IMR-90 (cell line): ENCODE measurements at regions not wholly inside any gene's neighbourhood (a gene's known extent, or its start where the extent isn't known, plus 50 kb on each side); places are given as distances from the start of the nearest gene placed in this dataset.

Experiments used
- ATAC-seq: fragments of 200-7000 bp; cut with Tn5 transposase; 2 replicates; pipeline ENCODE4 v1.9.1; 2020; ENCODE audit warnings: low read depth, mild to moderate bottlenecking, moderate library complexity
- BruUV-seq: library from RNA; stranded (reverse); fragments of 400-500 nt; replicated peaks from 2 replicates; lab custom pipeline; 2021; lab: Mats Ljungman, UMichigan
- CTCF ChIA-PET: fragments of 300-600 bp; formaldehyde crosslinking; extraction: SDS; loops from one replicate; lab custom pipeline; 2021; ENCODE audit warnings: antibody characterized with exemption; lab: Yijun Ruan, JAX
- POLR2A ChIA-PET: fragments of 300-600 bp; sonication (Branson Sonifier 250); formaldehyde crosslinking; loops from one replicate; lab custom pipeline; 2022; ENCODE audit warnings: antibody characterized with exemption; ENCODE audit not compliant: unreplicated experiment; lab: Charles Lee
- DNase-seq: peaks from one replicate; pipeline ENCODE4 v3.0.0; 2013
- H2AFZ ChIP-seq: replicated peaks from 2 replicates; pipeline ENCODE3; 2013; ENCODE audit warnings: low read length, mild to moderate bottlenecking; ENCODE audit not compliant: poor library complexity
- H2AK5ac ChIP-seq: 2 replicates; pipeline ENCODE4 v1.6.1; 2013; ENCODE audit warnings: low read depth, low read length, inconsistent platforms
- H2AK9ac ChIP-seq: replicated peaks from 2 replicates; pipeline ENCODE3; 2013; ENCODE audit warnings: mild to moderate bottlenecking, low read depth, low read length, moderate library complexity; ENCODE audit not compliant: poor library complexity
- H2BK120ac ChIP-seq: 2 replicates; pipeline ENCODE4 v1.6.1; 2013; ENCODE audit warnings: low read depth, low read length, inconsistent platforms
- H2BK15ac ChIP-seq: 3 replicates; pipeline ENCODE4 v1.6.1; 2013; ENCODE audit warnings: low read depth, low read length, inconsistent platforms
- H2BK20ac ChIP-seq: 2 replicates; pipeline ENCODE4 v1.6.1; 2013; ENCODE audit warnings: low read depth, mild to moderate bottlenecking, inconsistent platforms, low read length, moderate library complexity
- H2BK5ac ChIP-seq: 2 replicates; pipeline ENCODE4 v1.6.1; 2013; ENCODE audit warnings: mild to moderate bottlenecking, low read depth, low read length, inconsistent platforms; ENCODE audit not compliant: poor library complexity, severe bottlenecking
- H3K14ac ChIP-seq: replicated peaks from 2 replicates; pipeline ENCODE4 v1.6.1; 2013; ENCODE audit warnings: low read depth, low read length, inconsistent platforms
- H3K18ac ChIP-seq: 2 replicates; pipeline ENCODE4 v1.6.1; 2013; ENCODE audit warnings: low read depth, low read length, control low read depth
- H3K23ac ChIP-seq: 2 replicates; pipeline ENCODE4 v1.6.1; 2013; ENCODE audit warnings: low read depth, low read length, inconsistent platforms
- H3K27ac ChIP-seq: 2 replicates; pipeline ENCODE4 v1.5.1; 2013; ENCODE audit warnings: mild to moderate bottlenecking, control low read depth, low read length; ENCODE audit not compliant: insufficient read depth
- H3K27me3 ChIP-seq: 2 replicates; pipeline ENCODE4 v1.6.1; 2013; ENCODE audit warnings: low read length; ENCODE audit not compliant: control insufficient read depth, insufficient read depth
- H3K36me3 ChIP-seq: 2 replicates; pipeline ENCODE4 v1.6.1; 2013; ENCODE audit warnings: low read length, mixed read lengths; ENCODE audit not compliant: control insufficient read depth, insufficient read depth
- H3K4ac ChIP-seq: 2 replicates; pipeline ENCODE4 v1.6.1; 2013; ENCODE audit warnings: low read depth, low read length, inconsistent platforms
- H3K4me1 ChIP-seq: 2 replicates; pipeline ENCODE4 v1.6.1; 2013; ENCODE audit warnings: low read length, mixed read lengths; ENCODE audit not compliant: control insufficient read depth, insufficient read depth
- H3K4me2 ChIP-seq: 2 replicates; pipeline ENCODE4 v1.6.1; 2013; ENCODE audit warnings: low read depth, mild to moderate bottlenecking, control low read depth, low read length, moderate library complexity
- H3K4me3 ChIP-seq: 2 replicates; pipeline ENCODE4 v1.5.1; 2013; ENCODE audit warnings: low read depth, mild to moderate bottlenecking, control low read depth, low read length, moderate library complexity; ENCODE audit not compliant: insufficient read depth
- H3K56ac ChIP-seq: 2 replicates; pipeline ENCODE4 v1.6.1; 2013; ENCODE audit warnings: low read length, inconsistent platforms; ENCODE audit not compliant: insufficient read depth; ENCODE audit errors: extremely low read depth
- H3K79me1 ChIP-seq, 2 experiments: 2 replicates each; pipeline ENCODE4 v1.6.1; 2013; ENCODE audit warnings: low read length in 2 of 2, inconsistent platforms in 1 of 2, low read depth in 1 of 2
- H3K9ac ChIP-seq: 2 replicates; pipeline ENCODE4 v1.6.1; 2013; ENCODE audit warnings: low read depth, low read length, control low read depth
- H3K9me1 ChIP-seq: 2 replicates; pipeline ENCODE4 v1.6.1; 2013; ENCODE audit warnings: low read length, inconsistent platforms; ENCODE audit not compliant: insufficient read depth
- H3K9me3 ChIP-seq: 2 replicates; pipeline ENCODE4 v1.6.1; 2013; ENCODE audit warnings: low read length; ENCODE audit not compliant: control insufficient read depth, insufficient read depth
- H4K20me1 ChIP-seq: 2 replicates; pipeline ENCODE4 v1.6.1; 2013; ENCODE audit warnings: low read length, inconsistent platforms; ENCODE audit not compliant: insufficient read depth
- H4K5ac ChIP-seq: 2 replicates; pipeline ENCODE4 v1.6.1; 2013; ENCODE audit warnings: mild to moderate bottlenecking, low read depth, low read length, control low read depth
- H4K8ac ChIP-seq, 2 experiments: 2 replicates each; pipeline ENCODE4 v1.6.1; 2013; ENCODE audit warnings: low read depth in 2 of 2, low read length in 2 of 2, control low read depth in 1 of 2, inconsistent platforms in 1 of 2
- H4K91ac ChIP-seq: 2 replicates; pipeline ENCODE4 v1.6.1; 2013; ENCODE audit warnings: low read depth, low read length, inconsistent platforms; ENCODE audit not compliant: insufficient read depth
- BHLHE40 ChIP-seq: fragments of 150-350 bp; IDR thresholded peaks from 2 replicates; pipeline ENCODE4 v1.6.1; 2016; ENCODE audit warnings: mild to moderate bottlenecking, low read depth, low read length
- CEBPB ChIP-seq: IDR thresholded peaks from 2 replicates; pipeline ENCODE4 v1.6.1; 2012; ENCODE audit warnings: low read depth, low read length, improper control_type of control experiment
- ELK1 ChIP-seq: fragments of 150-350 bp; IDR thresholded peaks from 2 replicates; pipeline ENCODE4 v1.6.1; 2016; ENCODE audit warnings: low read depth, mild to moderate bottlenecking, low read length, moderate library complexity, borderline replicate concordance
- MAFK ChIP-seq: IDR thresholded peaks from 2 replicates; pipeline ENCODE4 v1.6.1; 2012; ENCODE audit warnings: low read depth, low read length, improper control_type of control experiment
- MAZ ChIP-seq: IDR thresholded peaks from 2 replicates; pipeline ENCODE4 v1.6.1; 2012; ENCODE audit warnings: low read depth, mild to moderate bottlenecking, low read length, improper control_type of control experiment, moderate library complexity, borderline replicate concordance
- MXI1 ChIP-seq: IDR thresholded peaks from 2 replicates; pipeline ENCODE4 v1.6.1; 2012; ENCODE audit warnings: low read depth, mild to moderate bottlenecking, low read length, moderate library complexity, borderline replicate concordance
- NFE2L2 ChIP-seq: fragments of 150-350 bp; IDR thresholded peaks from 2 replicates; pipeline ENCODE4 v1.6.1; 2016; ENCODE audit warnings: low read depth, mild to moderate bottlenecking, low read length
- RAD21 ChIP-seq: IDR thresholded peaks from 2 replicates; pipeline ENCODE4 v1.6.1; 2012; ENCODE audit warnings: low read length, improper control_type of control experiment
- RCOR1 ChIP-seq: IDR thresholded peaks from 2 replicates; pipeline ENCODE4 v1.6.1; 2012; ENCODE audit warnings: mild to moderate bottlenecking, low read length, improper control_type of control experiment; ENCODE audit not compliant: insufficient replicate concordance
- RFX5 ChIP-seq: IDR thresholded peaks from 2 replicates; pipeline ENCODE4 v1.8.0; 2012; ENCODE audit warnings: low read depth, mild to moderate bottlenecking, low read length, moderate library complexity
- SMC3 ChIP-seq: fragments of 150-350 bp; IDR thresholded peaks from 2 replicates; pipeline ENCODE4 v1.6.1; 2016; ENCODE audit warnings: low read depth, mild to moderate bottlenecking, antibody characterized with exemption, low read length, moderate library complexity
- WGBS, 2 experiments: methylation state at CpG; one replicate each; pipeline versions ENCODE4 v1.1.5 to v1.1.7; 2013; ENCODE audit warnings: missing lambda C conversion rate in 2 of 2; ENCODE audit not compliant: insufficient read length in 1 of 2; ENCODE audit errors: extremely low coverage in 2 of 2; 5-methylcytosine and 5-hydroxymethylcytosine counted together
- dilution Hi-C: fragments of 300-500 bp; cut with HindIII; formaldehyde crosslinking; loops from one replicate; pipeline ENCODE4 v1.14.3; 2018; ENCODE audit warnings: low sequenced_read_pairs; ENCODE audit not compliant: unreplicated experiment
- in situ Hi-C: fragments of 300-500 bp; cut with MboI; formaldehyde crosslinking; loops from 3 replicates; pipeline ENCODE4 v1.14.3; 2019; ENCODE audit warnings: low sequenced_read_pairs, inconsistent platforms, mixed read lengths
- intact Hi-C: fragments of 100-400 bp; cut with micrococcal nuclease; formaldehyde crosslinking; loops from 2 replicates; pipeline ENCODE4 v1.10.0; 2022
- TF ChIP-seq, protein P1 (sequence below): conservative IDR thresholded peaks from 2 replicates; pipeline ENCODE4 v1.5.1; 2012; ENCODE audit warnings: mild to moderate bottlenecking, low read depth, low read length, improper control_type of control experiment

DNA sequence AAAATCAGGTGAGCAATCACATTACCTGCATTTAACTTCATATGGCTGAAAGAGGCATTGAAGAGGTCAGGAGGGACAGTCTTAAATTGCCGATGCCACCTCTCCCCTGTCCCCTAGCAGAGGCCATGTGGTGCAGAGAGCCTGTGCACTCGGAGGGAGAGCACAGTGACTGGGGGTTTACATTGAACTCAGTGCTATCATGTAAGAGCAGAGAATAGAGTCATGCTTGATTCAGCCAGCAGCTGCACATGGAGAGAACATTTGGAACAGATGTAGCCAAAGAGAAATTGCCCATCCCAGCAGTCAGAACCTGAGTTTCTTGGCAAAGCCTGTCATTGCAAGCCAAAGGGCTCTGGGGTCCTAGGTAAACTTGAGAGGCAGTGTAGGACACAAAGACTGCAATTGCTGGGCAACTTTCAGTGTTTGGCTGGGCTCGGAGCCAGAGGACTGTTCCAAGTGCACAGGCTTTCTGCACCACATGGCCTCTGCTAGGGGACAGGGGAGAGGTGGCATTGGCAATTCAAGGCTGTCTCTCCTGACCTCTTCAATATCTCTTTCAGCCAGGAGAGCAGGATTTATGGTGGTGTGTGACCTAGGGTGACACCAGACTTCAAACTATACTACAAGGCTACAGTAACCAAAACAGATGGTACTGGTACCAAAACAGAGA, 267.1 kb downstream of the REEP3 start:
- no peak overlapping the region for H3K18ac ChIP-seq
- no peak overlapping the region for H2BK20ac ChIP-seq
- DNase-seq = no peak
- no peak overlapping the region for H3K4me3 ChIP-seq
- H3K9ac ChIP-seq = no peak overlapping the region
- H3K27me3 ChIP-seq = no peaks in the 10 kb centered on the region
- no peak overlapping the region for H3K14ac ChIP-seq
- in situ Hi-C loops (no loop called here), dilution Hi-C loops (no loop called here), intact Hi-C loops (no loop called here)
- H2BK15ac ChIP-seq = no peak overlapping the region
- no peak overlapping the region for H3K4ac ChIP-seq
- H3K36me3 ChIP-seq = no peaks in the 10 kb centered on the region
- H4K5ac ChIP-seq = no peak overlapping the region
- no peaks in the 10 kb centered on the region for H3K9me1 ChIP-seq
- H4K8ac ChIP-seq = no peak overlapping the region
- H3K4me1 ChIP-seq = no peaks in the 10 kb centered on the region
- H2BK5ac ChIP-seq = no peak overlapping the region
- no peak overlapping the region for H3K56ac ChIP-seq
- H2AK9ac ChIP-seq = no peak overlapping the region
- no peak for TF ChIP-seq NFE2L2
- TF ChIP-seq RCOR1 = no peak
- TF ChIP-seq CEBPB = no peak
- TF ChIP-seq RAD21 = no peak
- TF ChIP-seq ELK1 = no peak
- TF ChIP-seq, protein P1, sequence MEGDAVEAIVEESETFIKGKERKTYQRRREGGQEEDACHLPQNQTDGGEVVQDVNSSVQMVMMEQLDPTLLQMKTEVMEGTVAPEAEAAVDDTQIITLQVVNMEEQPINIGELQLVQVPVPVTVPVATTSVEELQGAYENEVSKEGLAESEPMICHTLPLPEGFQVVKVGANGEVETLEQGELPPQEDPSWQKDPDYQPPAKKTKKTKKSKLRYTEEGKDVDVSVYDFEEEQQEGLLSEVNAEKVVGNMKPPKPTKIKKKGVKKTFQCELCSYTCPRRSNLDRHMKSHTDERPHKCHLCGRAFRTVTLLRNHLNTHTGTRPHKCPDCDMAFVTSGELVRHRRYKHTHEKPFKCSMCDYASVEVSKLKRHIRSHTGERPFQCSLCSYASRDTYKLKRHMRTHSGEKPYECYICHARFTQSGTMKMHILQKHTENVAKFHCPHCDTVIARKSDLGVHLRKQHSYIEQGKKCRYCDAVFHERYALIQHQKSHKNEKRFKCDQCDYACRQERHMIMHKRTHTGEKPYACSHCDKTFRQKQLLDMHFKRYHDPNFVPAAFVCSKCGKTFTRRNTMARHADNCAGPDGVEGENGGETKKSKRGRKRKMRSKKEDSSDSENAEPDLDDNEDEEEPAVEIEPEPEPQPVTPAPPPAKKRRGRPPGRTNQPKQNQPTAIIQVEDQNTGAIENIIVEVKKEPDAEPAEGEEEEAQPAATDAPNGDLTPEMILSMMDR = no peak
- TF ChIP-seq SMC3 = no peak
- no peak for TF ChIP-seq MAZ
- no peak for TF ChIP-seq BHLHE40
- no peak for TF ChIP-seq MXI1
- no peak for TF ChIP-seq RFX5
- TF ChIP-seq MAFK = no peak
- no CpG with 5 or more reads among the region's 3 CpGs for WGBS, 2 experiments
- H3K79me1 ChIP-seq = no peaks in the 10 kb centered on the region
- H2AK5ac ChIP-seq = no peak overlapping the region
- ChIA-PET CTCF (no interaction called here), POLR2A (no interaction called here)
- no peak overlapping the region for H4K91ac ChIP-seq
- H3K4me2 ChIP-seq = no peak overlapping the region
- no peak overlapping the region for H3K27ac ChIP-seq
- no peak overlapping the region for H2AFZ ChIP-seq
- no TSS peak for BruUV-seq
- no peaks in the 10 kb centered on the region for H3K9me3 ChIP-seq
- H3K23ac ChIP-seq = no peak overlapping the region
- H4K20me1 ChIP-seq = no peaks in the 10 kb centered on the region
- H2BK120ac ChIP-seq = no peak overlapping the region
- ATAC-seq = no peak
